Activated CD4-positive, alpha-beta T cell treated with anti-CD3 and anti-CD28 coated beads, Interleukin-10, Interleukin-2, amounts not matched to agents 100 ng/mL and 50 ng/mL, durations not matched to agents 16 hours and 8 hours (primary cell): ENCODE measurements at regions not wholly inside any gene's neighbourhood (a gene's known extent, or its start where the extent isn't known, plus 50 kb on each side); places are given as distances from the start of the nearest gene placed in this dataset.
"Not testable (repeated sequence)": the region's sequence is repeated elsewhere in the genome, so short reads cannot be mapped to it uniquely, and the experiment has no call there.

Experiments used
- DNase-seq: peaks from one replicate; pipeline ENCODE4 v3.0.0-alpha.2; 2020

DNA sequence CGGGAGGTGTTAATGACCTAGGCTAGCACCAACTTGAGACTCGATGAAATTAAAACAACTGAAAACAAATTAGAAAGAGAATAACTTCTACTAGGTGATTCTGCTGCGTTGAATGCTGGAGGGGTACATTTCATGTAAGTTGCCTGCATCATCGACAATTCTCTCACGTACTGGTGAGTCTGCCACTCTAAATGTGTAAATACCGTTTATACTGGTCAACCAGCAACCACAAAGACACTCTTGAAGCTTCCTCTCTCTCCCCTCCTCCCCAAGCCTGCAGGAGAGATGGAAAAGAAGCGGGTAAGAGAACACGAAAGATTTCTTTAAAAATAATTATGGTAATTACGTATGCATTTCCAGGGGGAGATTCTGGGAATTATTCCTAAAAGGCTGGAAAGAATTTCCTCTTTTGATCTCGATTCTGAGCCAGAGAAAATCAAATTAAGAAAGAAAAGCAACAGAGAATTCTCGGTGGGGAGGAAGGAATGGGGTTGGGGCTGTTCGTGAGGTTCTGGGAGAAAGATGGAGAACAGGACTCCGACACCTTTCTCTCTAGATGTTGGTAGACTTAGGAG, 68.6 kb upstream of the MRTFB start:
- DNase-seq: no peak

DNA sequence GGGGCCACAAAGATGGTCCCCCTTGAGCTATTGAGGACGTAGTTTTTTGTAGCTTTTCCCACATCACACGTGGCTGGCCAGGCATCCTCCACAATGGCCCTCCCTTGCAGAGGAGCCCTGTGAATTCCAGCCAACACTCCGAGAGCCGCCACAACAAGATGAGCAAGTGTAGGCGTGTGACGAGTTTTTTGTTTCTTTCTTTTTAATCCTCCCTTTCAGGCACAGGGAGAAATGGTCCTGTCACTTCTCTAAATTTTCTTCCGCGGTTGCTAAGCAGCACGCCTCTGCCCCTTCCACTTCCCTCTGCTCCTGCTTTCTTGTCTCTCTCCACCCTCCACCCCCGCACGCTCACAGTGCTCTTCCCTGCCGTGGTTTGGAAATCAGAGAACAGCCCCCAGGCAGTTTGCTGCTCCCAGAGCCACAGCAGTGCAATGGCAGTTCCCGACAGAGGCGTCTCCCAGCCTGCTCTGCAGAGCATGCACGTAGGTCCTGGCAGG, 68.0 kb upstream of the MRTFB start:
- DNase-seq: no peak

DNA sequence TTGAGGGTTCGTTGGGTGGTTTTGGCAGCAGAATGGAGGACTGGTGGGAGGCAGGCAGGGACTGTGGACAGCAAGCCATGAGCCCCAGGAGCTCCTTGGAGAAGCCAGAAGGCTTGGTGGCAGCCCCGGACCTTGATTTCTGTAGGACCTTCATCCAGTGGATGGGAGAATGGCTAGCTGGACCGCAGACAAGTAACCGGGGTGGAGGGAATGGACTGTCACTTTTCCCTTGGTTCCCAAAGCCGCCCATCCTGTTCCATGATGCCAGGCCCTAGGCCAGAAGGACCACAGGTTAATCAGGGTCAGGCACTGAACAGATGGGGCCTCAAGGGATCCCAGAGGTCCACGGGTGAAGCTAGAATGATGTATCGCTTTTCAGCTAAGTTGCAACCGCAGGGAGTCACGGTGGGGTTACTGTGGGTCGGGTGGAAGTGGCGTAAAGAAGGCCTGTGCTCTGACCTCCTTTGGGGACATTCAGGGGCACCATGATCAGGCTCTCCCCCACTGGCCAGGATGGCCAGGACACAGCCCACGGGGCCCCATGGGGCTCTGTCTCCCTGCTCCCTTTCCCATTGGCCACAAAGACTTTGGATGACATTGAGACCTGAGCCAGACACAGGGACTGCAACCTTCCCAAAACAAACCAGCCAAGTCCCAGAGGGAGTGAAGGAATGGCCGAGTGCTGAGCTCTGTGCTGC, 66.9 kb upstream of the MRTFB start:
- DNase-seq: no peak

DNA sequence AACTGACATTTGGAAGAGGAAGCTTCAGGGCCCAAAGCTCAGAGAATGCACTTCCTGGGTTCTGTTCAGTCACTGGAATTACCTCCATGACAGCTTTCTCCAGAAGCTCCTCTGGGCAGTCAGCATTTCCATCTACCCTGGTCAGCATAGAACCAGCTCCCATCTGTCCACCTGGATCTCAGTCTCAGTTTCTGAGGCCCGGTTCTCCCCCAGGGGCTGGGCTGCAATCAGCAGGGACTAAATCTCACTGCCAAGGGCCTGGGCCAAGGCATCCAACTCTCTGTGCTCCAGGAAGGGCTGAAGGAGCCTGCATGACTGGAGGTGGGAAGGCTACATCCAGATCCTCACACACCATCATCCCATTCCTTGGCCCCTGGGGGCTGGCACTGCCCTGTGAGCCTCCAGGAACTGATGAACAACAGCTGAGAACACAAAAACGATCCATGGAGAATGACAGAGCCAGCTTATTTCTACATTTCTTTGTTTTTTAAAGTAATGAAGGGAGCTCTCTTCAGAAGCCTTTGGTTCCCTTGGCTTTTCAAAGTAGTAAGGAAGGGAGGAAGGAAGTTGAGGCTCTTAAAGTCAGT, 66.3 kb upstream of the MRTFB start:
- no peak for DNase-seq

DNA sequence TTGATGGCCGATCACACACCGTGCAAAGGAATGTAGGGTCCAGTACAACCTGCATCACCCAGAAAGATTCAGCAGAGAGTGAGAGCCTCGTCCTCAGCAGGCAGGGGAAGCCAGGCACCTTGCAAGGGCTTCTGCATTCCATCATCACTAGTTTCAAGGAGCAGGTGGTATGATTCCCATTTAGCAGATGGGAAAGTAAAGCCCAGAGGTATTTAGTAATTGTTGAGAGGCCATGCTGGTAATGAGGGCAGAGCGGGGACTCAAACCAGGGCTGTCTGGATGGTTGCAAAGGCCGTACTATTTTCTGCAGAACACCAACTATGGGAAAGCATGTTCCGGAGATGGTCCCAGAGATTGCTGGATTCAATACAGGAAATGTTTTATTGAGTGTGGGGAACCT, 65.8 kb upstream of the MRTFB start:
- DNase-seq: no peak

DNA sequence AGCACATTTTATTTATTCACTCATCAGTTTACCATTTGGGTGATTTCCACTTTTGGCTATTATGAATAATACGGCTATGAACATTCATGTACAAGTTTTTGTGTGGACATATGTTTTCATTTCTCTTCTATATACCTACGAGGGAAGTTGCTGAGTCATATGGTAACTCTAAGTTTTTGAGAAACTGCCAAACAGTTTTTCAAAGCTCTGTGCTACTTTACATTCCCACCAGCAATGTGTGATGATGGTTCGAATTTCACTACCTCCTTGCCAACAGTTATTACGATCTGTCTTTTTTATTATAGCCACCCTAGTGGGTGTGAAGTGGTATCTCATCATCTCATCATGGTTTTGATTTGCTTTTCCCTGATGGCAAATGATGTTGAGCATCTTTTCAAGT, 63.7 kb upstream of the MRTFB start:
- DNase-seq: peak; percentile 42

DNA sequence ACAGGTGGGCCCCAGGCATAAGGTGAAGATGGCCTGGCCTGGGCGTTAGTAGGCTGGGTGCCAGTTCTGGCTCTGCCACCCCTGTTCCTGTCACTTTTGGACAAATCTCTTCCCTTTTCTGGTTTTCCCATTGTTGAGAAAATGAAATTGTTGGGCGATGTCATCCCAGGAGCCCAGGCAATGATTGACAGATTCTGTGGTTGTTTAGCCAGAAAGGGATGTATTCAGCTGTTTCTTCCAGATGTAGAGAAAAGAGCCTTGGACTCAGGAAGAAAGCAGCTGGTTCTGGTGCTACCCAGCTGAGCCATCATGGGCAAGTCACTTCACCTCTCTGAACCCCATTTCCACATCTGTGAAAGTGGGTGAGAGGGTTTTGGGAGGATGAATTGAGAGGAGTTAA, 60.1 kb upstream of the MRTFB start:
- no peak for DNase-seq

DNA sequence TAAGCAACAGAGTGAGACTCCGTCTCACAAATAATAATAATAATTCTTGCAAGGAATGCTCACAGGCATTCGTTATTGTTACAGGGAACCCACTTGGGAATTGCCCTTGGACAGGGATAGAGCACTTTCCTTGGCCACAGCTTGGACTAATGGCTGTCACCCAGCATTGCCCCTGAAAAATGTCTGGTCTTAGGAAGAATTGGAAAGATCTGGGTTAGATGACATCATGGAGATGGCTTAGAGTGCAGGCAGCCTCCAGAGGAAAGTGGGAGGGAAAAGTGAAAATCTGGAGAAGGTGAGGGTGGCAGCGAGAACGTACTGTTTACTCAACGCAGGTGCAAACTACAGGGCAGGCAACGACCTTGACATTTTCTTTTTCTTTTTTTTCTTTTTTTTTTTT, 59.3 kb upstream of the MRTFB start:
- DNase-seq: no peak

DNA sequence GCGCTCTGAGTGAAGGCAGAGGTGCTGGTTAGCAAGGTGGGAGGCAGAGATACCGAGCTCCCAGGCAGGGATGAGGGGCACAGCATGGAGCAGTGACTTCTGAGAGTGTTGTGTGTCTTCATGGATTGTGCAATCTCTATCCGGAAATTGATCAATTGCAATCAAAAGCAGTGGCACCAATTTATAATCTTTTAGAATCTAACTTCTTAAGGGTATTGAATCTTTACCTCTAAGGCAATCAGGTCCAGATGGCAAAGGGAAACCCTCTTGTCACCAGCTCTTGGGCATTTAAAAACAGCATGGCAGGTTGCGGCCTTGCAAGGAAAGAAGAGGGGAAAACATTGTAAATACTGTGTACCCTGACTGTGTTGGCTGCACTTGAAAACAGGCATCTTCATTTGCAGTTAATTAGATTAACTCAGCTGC, 58.0 kb upstream of the MRTFB start:
- DNase-seq: no peak

DNA sequence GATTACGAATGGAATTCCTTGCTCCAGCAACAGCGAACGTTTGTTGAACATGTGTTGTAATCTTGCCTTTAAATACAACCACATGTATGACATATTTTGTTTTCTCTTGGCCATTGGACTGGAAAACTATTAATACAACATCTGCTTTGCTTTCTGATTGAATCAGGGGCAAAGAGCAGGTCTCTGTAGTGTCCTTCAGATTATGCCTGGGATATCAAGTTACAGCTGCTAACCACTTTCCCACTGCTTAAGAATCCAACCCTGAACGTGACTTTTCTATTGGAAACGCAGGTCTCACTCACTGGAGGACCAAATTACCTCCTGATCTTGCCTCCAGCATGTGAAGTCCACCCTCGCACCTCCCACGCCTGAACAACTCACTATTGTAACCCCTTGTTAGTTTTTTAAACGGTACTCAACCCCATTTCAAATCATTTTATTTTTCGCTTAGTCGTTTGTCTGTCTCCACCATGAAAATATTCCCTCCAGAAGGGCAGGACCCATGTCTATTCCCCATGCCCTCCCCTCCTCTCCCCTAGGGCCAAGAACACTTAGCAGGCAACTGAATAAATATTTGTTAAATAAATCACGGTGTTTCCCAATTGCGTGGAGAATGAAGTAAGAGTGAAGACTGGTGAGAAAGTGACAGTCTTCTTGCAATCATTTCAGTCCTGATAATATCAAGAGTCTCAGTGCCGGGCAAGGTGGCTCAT, 57.4 kb upstream of the MRTFB start:
- DNase-seq: no peak

DNA sequence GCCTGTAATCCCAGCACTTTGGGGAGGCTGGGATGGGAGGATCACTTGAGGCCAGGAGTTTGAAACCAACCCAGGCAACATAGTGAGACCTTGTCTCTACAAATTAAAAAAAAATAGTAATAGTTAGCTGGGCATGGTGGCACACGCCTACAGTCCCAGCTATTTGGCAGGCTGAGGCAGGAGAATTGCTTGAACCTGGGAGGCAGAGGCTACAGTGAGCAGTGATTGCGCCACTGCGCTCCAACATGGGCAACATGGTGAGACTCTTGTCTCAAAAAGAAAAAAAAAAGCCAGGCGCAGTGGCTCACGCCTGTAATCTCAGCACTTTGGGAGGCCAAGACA, 56.9 kb upstream of the MRTFB start:
- no peak for DNase-seq

DNA sequence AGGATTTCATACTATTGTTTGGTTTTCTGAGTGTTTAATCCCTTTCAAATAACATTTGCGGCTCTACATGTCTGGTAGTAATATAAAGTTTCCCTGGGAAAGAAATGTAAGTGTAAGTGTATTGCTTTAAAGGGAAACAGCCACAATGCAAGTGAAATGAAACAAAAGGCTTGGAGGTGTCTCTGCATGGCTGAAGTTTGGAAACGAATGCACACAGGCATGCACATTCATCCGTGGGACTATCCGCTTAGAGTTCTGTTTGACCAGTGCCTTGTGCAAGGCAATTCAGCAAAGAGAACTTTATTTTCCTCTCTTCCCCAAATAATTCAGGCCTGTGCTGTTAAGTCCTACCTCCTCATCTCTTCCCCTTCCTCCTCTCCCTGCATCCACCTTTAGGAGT, 56.1 kb upstream of the MRTFB start:
- no peak for DNase-seq

DNA sequence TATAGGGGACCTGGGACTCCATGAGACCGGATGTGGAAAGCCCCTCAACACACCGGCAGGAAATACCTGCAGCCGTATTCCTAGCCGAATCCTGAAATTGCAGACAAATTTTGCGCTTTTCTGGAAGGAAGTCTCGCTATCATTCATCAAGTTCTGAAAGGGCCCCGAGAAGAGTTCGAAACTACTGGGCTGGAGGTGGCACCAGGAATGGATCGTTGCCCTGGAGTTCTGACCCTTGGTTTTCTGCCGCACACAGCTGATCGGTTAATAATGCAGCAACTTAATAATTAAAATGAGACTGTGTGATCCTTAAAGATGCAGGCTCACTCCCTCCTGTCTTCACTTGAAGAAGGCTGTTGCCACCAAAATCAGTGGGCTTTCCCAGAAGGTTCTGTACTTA, 55.7 kb upstream of the MRTFB start:
- DNase-seq: no peak

DNA sequence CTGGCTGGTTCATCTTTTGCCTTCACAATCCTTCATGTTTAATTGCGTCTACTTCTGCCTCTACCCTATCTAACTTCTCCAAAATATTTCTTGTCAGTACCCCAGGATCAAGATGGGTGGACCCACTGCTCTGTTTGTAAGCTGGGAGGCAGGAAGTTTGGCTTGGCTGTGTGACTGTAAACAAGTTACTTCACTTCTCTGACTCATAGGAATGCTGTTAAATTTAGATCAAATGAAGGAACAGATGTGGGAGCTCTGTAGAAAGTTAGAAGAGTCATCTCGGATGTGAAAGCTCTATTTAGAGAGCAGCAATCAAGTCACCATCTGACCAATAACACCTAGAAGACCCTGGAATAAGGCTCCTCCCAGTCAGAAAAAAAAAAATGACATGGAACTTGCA, 55.2 kb upstream of the MRTFB start:
- DNase-seq: no peak

DNA sequence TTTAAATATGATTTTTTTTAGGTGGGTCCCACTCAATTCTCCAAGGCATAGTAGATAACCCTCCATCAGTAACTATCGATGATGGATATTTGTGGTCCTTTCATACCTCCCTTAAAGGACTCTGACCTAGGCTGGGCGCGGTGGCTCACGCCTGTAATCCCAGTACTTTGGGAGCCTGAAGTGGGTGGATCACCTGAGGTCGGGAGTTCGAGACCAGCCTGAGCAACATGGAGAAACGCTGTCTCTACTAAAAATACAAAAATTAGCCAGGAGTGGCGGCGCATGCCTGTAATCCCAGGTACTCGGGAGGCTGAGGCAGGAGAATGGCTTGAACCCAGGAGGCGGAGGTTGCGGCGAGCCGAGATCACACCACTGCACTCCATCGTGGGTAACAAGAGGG, 54.8 kb upstream of the MRTFB start:
- DNase-seq: not testable (repeated sequence)

DNA sequence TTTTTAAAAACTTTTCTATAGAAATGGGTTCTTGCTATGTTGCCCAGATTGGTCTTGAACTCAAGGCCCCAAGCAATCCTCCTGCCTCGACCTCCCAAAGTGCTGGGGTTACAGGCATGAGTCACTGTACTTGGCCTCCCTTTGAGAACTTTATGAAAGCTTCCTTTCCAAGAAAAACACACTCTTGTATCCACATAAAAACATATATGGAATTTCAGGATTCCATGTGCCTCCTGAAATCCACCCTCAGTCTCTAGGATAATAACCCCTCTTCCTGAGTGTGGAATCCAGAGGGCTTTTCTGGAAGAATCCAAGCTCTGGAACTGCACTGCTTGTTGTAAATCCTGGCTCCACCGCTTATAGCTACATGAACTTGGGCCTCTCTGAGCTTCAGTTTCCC, 53.2 kb upstream of the MRTFB start:
- DNase-seq: no peak

DNA sequence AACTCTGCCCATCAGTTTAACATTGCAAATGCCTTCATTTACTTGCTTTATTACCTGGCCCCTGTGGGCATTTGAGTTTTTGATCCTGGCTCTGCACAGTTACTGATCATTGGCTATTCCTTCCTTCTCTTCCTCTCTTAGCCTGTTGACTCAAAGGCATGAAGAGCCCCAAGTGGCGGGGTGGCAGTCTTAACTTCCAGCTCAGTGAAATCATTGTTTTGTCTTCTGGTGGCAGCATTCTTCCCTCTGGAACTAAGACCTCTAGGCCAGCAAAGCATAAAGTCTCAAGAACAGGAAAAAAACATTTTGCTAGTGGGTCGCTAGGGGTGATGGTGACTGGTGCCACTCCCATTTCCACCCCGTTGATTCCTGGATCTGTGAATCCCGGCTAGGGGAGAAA, 52.3 kb upstream of the MRTFB start:
- no peak for DNase-seq

DNA sequence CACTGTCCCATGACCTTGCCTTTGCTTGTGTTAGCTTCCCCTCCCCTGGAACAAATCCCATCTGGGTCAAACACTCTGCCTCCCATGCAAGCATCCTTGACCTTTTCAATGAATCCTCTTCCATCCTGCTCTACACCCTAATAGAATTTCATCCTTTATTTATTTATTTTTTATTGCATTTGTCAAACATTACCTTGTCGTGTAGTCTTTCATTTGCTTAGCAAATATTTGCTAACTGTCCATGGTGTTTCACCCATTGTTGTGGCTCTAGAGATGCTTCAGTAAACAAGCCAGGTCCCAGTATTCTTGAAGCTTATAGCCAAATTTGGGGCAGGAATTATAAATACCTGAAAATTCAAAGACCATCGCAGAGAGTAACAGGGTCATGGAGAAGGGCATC, 51.0 kb upstream of the MRTFB start:
- DNase-seq: no peak
